Fibroblast of the aortic adventitia (primary cell): ENCODE measurements at regions not wholly inside any gene's neighbourhood (a gene's known extent, or its start where the extent isn't known, plus 50 kb on each side); places are given as distances from the start of the nearest gene placed in this dataset.

Experiments used
- DNase-seq: peaks from one replicate; pipeline ENCODE4 v3.0.0-alpha.2; 2010; ENCODE audit warnings: low read depth
- H3K4me3 ChIP-seq: 2 replicates; pipeline ENCODE4 v1.5.1; 2011; ENCODE audit warnings: low read depth, mild to moderate bottlenecking, control low read depth, low read length, moderate library complexity
- CTCF ChIP-seq: IDR thresholded peaks from 2 replicates; pipeline ENCODE4 v1.5.1; 2011; ENCODE audit warnings: mild to moderate bottlenecking, low read length, control low read depth, inconsistent platforms; ENCODE audit not compliant: insufficient read depth

- TF ChIP-seq CTCF: no peak
- DNase-seq: no peak
- no peak overlapping the region for H3K4me3 ChIP-seq
Measured at GRCh38 chr4:120177603-120178002, 111.0 kb upstream of the MAD2L1 start.

GRCh38 chr4:120175272-120175671, 108.6 kb upstream of the MAD2L1 start:
- H3K4me3 ChIP-seq: no peak overlapping the region
- no peak for DNase-seq
- no peak for TF ChIP-seq CTCF

- no peak for TF ChIP-seq CTCF
- peak; percentile 6 for DNase-seq
- no peak overlapping the region for H3K4me3 ChIP-seq
Measured at GRCh38 chr4:120163895-120164294, 97.2 kb upstream of the MAD2L1 start.

- no peak for DNase-seq
- no peak overlapping the region for H3K4me3 ChIP-seq
- no peak for TF ChIP-seq CTCF
Measured at GRCh38 chr4:120158841-120159463, 92.3 kb upstream of the MAD2L1 start.

- TF ChIP-seq CTCF: no peak
Measured at GRCh38 chr4:120158046-120158445, 91.4 kb upstream of the MAD2L1 start.

GRCh38 chr4:120156120-120156718, 89.6 kb upstream of the MAD2L1 start:
- peak; percentile 91 for DNase-seq
- H3K4me3 ChIP-seq: no peak overlapping the region
- TF ChIP-seq CTCF: peak; percentile 44

More at GRCh38 chr4:120158046-120158445, 91.4 kb upstream of the MAD2L1 start:
- no peak for DNase-seq
- H3K4me3 ChIP-seq: no peak overlapping the region

GRCh38 chr4:120155287-120155686, 88.6 kb upstream of the MAD2L1 start:
- no peak for DNase-seq
- TF ChIP-seq CTCF: no peak
- H3K4me3 ChIP-seq: no peak overlapping the region
